Stimulated activated CD4-positive, alpha-beta T cell treated with anti-CD3 and anti-CD28 coated beads, Interleukin-1b, Interleukin-23, amount 100 ng/mL, for 24 hours (primary cell): ENCODE measurements at regions not wholly inside any gene's neighbourhood (a gene's known extent, or its start where the extent isn't known, plus 50 kb on each side); places are given as distances from the start of the nearest gene placed in this dataset.
"Not testable (repeated sequence)": the region's sequence is repeated elsewhere in the genome, so short reads cannot be mapped to it uniquely, and the experiment has no call there.

Experiments
- DNase-seq, 4 experiments: peaks; one replicate each; pipeline ENCODE4 v3.0.0-alpha.2; 2020; ENCODE audit warnings: low read depth in 4 of 4, low spot score in 1 of 4

DNA sequence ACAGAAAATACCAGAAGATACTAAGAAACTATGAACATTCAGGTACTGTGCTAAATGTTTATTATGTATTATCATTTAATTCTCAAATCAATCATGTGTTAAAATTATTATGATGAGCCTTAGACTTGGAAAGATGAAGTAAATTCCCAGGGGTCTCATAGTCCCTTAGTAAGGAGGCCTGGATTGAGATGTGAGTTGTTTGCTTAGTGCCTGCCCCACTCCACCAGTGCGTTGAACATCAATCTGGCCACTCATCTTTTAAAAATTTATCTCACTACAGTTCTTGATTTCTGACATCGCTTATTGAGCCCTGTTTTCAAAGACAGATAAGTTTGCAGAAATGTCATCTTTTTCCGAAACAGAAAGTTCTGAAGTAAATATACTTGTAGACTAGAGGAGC, 618.4 kb upstream of the SEMA3D start:
- no peak for DNase-seq

DNA sequence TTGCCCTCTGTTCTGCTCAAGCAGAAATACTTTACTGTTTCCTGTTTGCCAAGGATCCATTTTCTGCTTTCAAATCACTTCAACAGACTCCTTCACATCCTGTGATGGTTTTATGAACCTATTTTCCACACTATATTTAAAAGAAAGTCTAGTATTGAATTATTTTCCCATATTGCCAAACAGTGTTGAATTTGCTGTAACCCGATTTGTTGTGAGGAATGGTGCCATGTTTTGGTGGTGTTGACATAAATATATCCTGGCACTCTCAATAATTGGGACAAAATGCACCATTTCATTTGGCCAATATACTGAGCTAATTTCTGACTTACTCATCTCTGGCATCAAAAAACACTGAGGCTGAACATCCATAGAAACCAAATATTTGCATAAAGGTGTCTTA, 615.4 kb upstream of the SEMA3D start:
- DNase-seq, result no peak

- no peak for DNase-seq
Measured at GRCh38 chr7:85796956-85797355, 610.1 kb upstream of the SEMA3D start.

DNA sequence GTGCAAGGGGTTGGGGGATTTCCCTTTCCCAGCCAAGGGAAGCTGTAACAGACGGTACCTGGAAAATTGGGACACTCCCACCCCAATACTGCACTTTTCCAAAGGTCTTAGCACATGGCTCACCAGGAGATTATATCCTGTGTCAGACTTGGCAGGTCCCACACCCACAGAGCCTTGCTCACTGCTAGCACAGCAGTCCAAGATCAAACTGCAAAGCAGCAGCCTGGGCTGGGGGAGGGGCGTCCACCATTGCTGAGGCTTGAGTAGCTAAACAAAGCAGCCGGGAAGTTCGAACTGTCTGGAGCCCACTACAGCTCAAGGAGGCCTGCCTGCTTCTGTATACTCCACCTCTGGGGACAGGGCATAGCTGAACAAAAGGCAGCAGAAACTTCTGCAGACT, 604.2 kb upstream of the SEMA3D start:
- not testable (repeated sequence) for DNase-seq

- no peak for DNase-seq
Measured at GRCh38 chr7:85781606-85782005, 594.8 kb upstream of the SEMA3D start.

- no peak for DNase-seq
Measured at GRCh38 chr7:85776691-85777345, 590.0 kb upstream of the SEMA3D start.

DNA sequence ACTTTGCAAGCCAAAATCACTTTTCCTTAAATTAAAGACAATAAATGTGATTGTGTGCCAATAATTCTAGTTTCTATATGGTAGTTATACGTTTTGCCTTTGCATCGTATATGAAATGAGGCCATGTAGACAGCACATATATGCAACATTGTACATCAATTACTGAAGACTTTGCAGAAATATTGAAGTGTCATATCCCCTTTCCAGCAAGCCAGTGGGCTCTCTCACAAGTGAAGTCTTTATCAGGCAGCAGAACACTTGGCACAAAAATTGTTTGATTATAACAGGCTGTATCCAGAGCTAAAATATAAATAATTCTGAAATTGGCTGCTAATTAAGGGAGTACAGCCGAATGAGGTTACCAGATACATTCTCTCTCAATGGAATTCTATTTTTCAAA, 588.6 kb upstream of the SEMA3D start:
- no peak for DNase-seq

GRCh38 chr7:85774986-85775385, 588.1 kb upstream of the SEMA3D start:
- no peak for DNase-seq

DNA sequence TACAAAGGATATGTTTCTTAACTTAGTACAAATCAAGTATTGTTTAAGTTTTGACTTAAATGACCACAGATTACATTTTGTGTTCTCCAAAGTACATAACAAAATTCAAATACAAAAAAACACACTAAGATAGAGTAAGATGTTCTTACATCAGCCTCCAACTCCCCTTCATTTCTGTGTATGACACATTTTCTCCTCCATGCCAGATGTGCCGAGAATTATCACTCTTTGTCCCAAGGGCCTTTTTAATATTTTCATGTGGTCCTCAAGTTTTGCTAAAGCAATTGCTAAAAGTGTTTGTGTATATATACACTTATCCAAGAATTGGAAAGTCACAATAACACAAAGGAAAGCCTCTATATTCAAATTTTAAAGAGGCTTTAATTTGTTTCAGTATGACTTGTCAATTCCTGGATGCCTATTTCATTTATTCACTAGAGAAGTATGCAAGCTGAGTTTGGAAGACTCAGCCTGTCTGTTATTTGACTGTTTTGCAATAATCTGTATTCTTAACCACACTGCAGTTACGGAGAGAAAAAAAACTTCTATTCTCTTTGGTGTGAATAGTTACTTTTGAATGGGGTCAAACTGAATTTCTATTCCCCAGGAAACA, 586.4 kb upstream of the SEMA3D start:
- no peak for DNase-seq

- no peak for DNase-seq
Measured at GRCh38 chr7:85771516-85771915, 584.7 kb upstream of the SEMA3D start.

GRCh38 chr7:85770332-85770731, 583.5 kb upstream of the SEMA3D start:
- DNase-seq, result no peak

DNA sequence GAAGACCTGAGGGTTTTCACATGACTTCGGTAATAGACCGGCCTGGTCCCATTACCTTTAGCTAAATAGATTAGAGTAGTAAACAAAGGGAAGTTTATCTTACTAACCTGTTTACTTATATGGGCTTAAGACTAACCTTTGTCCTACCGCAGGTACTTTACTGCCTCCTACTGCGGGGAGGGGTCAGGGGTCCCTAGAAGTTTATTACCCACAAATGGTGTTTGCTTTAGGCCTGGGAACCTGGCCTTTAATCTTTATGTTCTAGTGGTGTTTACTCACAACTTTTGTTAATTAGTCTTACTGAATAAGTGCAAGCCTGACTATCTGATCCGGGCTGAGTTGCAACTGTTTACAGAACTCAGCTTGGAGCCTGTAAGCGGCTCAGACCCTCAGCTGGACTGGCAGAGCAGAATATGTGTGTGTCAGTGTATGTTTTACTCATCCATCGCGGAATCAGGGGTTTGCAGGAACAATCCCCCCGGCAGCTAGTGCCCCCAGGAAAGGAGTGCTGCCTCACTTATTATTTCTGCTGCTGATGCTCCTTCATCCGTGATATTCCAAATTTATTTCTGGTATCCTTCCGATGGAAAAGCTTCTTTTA, 578.9 kb upstream of the SEMA3D start:
- no peak for DNase-seq

GRCh38 chr7:85764034-85764433, 577.2 kb upstream of the SEMA3D start:
- no peak for DNase-seq

- DNase-seq, result no peak
Measured at GRCh38 chr7:85757348-85757747, 570.5 kb upstream of the SEMA3D start.

- no peak for DNase-seq
Measured at GRCh38 chr7:85750454-85750949, 563.6 kb upstream of the SEMA3D start.

GRCh38 chr7:85749696-85750453, 563.0 kb upstream of the SEMA3D start:
- no peak for DNase-seq

DNA sequence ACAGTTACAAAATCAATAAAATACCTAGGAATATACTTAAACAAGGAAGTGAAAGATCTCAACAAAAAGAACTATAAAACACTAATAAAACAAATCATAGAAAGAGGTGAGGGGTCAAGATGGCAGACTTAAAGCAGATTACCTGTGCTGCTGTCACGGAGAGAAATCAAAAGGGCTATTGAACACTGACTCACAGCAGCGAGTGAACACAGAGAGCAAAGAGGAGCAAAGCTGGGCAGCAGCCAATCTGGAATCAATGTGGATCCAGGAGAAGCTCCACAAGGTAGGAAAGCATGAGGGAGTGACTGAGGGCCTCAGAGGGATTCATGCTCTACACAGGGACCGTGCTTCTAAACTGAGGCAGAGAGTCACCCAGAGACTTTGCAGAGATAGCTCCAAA, 562.0 kb upstream of the SEMA3D start:
- DNase-seq, result no peak

DNA sequence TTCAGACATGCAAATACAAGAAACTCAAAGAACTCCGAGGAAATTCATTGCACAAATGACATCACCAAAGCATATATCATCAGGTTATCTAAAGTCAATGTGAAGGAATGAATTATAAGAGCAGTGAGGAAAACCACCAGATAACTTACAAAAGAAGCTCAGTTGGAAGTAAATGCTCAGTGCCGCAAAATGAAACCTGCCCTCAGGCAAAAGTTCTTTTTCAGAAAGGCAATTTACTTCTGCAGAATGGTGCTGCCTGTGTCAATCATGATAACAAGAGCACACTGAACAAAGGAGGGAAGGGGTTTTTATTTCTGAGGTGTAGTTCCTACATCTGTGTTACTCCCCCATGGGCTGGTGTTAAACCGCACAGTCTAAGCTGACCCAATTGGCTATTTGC, 550.6 kb upstream of the SEMA3D start:
- no peak for DNase-seq

DNA sequence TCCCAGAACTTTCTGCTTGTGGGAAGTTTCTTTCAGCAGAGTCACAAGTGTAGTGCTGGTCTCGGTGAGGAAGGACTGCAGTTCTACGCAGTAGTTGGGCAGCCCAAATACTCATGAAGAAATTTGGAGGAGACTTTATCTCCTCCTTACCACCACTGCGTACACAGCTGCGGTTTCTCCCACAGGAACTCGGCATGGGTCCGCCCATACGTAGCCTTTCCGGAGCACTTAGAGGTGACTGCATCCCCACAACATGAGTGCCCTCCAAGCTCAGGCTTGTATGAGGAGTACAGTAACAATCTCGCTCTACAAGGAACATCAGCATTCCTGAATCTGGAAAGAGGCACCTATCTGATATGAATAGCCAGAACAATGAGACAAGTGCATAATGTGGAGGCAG, 549.2 kb upstream of the SEMA3D start:
- no peak for DNase-seq

- DNase-seq, result no peak
Measured at GRCh38 chr7:85734823-85735222, 548.0 kb upstream of the SEMA3D start.

- DNase-seq, result no peak
Measured at GRCh38 chr7:85733169-85733915, 546.5 kb upstream of the SEMA3D start.
